Progenitor cell of endocrine pancreas (in vitro differentiated cells): ENCODE measurements at regions not wholly inside any gene's neighbourhood (a gene's known extent, or its start where the extent isn't known, plus 50 kb on each side); places are given as distances from the start of the nearest gene placed in this dataset.

Experiments
- DNase-seq: peaks from one replicate; pipeline ENCODE4 v3.0.0; 2021; ENCODE audit warnings: low spot score; ENCODE audit not compliant: unreplicated experiment
- H3K27ac Mint-ChIP-seq: 2 replicates; pipeline ENCODE4 v1.8.0; 2021; ENCODE audit warnings: mild to moderate bottlenecking, moderate library complexity, mixed read lengths
- H3K27me3 Mint-ChIP-seq: 2 replicates; pipeline ENCODE4 v1.8.0; 2021; ENCODE audit warnings: mixed read lengths
- H3K36me3 Mint-ChIP-seq: 2 replicates; pipeline ENCODE4 v1.8.0; 2022; ENCODE audit warnings: mixed read lengths; ENCODE audit not compliant: insufficient read depth
- H3K4me1 Mint-ChIP-seq: 2 replicates; pipeline ENCODE4 v1.8.0; 2021; ENCODE audit warnings: low read depth, mixed read lengths
- H3K4me3 Mint-ChIP-seq: 2 replicates; pipeline ENCODE4 v1.8.0; 2021; ENCODE audit warnings: low read depth, mild to moderate bottlenecking, moderate library complexity, mixed read lengths
- H3K9me3 Mint-ChIP-seq: 2 replicates; pipeline ENCODE4 v1.8.0; 2021; ENCODE audit warnings: low read depth, mixed read lengths
- CTCF ChIP-seq: fragments of 200-600 bp; sonication (generic); IDR thresholded peaks from one replicate; pipeline ENCODE4 v1.5.0; 2021; ENCODE audit warnings: antibody characterized with exemption, mild to moderate bottlenecking; ENCODE audit not compliant: unreplicated experiment

- H3K36me3 Mint-ChIP-seq, result peaks cover 9% of the 10 kb centered on the region
- peaks cover 22% of the 10 kb centered on the region for H3K9me3 Mint-ChIP-seq
- no peak overlapping the region for H3K4me3 Mint-ChIP-seq
Measured at GRCh38 chr13:59391696-59392095, 772.0 kb downstream of the DIAPH3 start.

GRCh38 chr13:59392328-59392727 is 771.4 kb downstream of the DIAPH3 start:
- Mint-ChIP-seq H3K27ac (no peak overlapping the region), H3K4me3 (no peak overlapping the region), H3K9me3 (peaks cover 18% of the 10 kb centered on the region), H3K27me3 (no peaks in the 10 kb centered on the region), H3K4me1 (no peaks in the 10 kb centered on the region), H3K36me3 (peaks cover 5% of the 10 kb centered on the region)
- TF ChIP-seq CTCF, result no peak
- no peak for DNase-seq

More at GRCh38 chr13:59391696-59392095, 772.0 kb downstream of the DIAPH3 start:
- Mint-ChIP-seq H3K4me1 (no peaks in the 10 kb centered on the region), H3K27me3 (no peaks in the 10 kb centered on the region), H3K27ac (no peak overlapping the region)
- peak; percentile 26 for DNase-seq
- TF ChIP-seq CTCF, result peak; percentile 82

- Mint-ChIP-seq H3K9me3 (no peaks in the 10 kb centered on the region), H3K36me3 (no peaks in the 10 kb centered on the region), H3K27ac (no peak overlapping the region), H3K27me3 (no peaks in the 10 kb centered on the region), H3K4me1 (peaks cover 1% of the 10 kb centered on the region), H3K4me3 (no peak overlapping the region)
- no peak for DNase-seq
- TF ChIP-seq CTCF, result no peak
Measured at GRCh38 chr13:59394496-59394895, 769.2 kb downstream of the DIAPH3 start.

- H3K27ac Mint-ChIP-seq, result no peak overlapping the region
- no peak for TF ChIP-seq CTCF
- no peaks in the 10 kb centered on the region for H3K27me3 Mint-ChIP-seq
- peaks cover 2% of the 10 kb centered on the region for H3K36me3 Mint-ChIP-seq
- H3K9me3 Mint-ChIP-seq, result peaks cover 10% of the 10 kb centered on the region
- H3K4me1 Mint-ChIP-seq, result peaks cover 1% of the 10 kb centered on the region
- H3K4me3 Mint-ChIP-seq, result no peak overlapping the region
- no peak for DNase-seq
Measured at GRCh38 chr13:59398127-59398526, 765.6 kb downstream of the DIAPH3 start.

- peaks cover 1% of the 10 kb centered on the region for H3K4me1 Mint-ChIP-seq
- TF ChIP-seq CTCF, result no peak
Measured at GRCh38 chr13:59398661-59399060, 765.1 kb downstream of the DIAPH3 start.

More at GRCh38 chr13:59398661-59399060, 765.1 kb downstream of the DIAPH3 start:
- peaks cover 13% of the 10 kb centered on the region for H3K9me3 Mint-ChIP-seq
- H3K36me3 Mint-ChIP-seq, result peaks cover 2% of the 10 kb centered on the region
- no peak overlapping the region for H3K4me3 Mint-ChIP-seq
- no peaks in the 10 kb centered on the region for H3K27me3 Mint-ChIP-seq
- DNase-seq, result no peak
- no peak overlapping the region for H3K27ac Mint-ChIP-seq
